Transverse colon (tissue), 4 donors: ENCODE measurements at regions not wholly inside any gene's neighbourhood (a gene's known extent, or its start where the extent isn't known, plus 50 kb on each side); places are given as distances from the start of the nearest gene placed in this dataset.

Experiments
- DNase-seq: peaks from one replicate; pipeline ENCODE4 v3.0.0-alpha.2; 2019
- H3K27ac ChIP-seq, 4 donors: fragments of 200-600 bp; sonication (generic); 2 replicates each; pipeline ENCODE4 v1.5.1; 2016 to 2018; ENCODE audit warnings: inconsistent platforms in 4 of 4
- H3K27me3 ChIP-seq: fragments of 200-600 bp; sonication (generic); 2 replicates; pipeline ENCODE4 v1.5.1; 2017; ENCODE audit warnings: inconsistent platforms
- H3K36me3 ChIP-seq, 4 donors: fragments of 200-600 bp; sonication (generic); 2 replicates each; pipeline ENCODE4 v1.5.1; 2017 to 2019; ENCODE audit warnings: inconsistent platforms in 4 of 4
- H3K4me1 ChIP-seq, 4 donors: fragments of 200-600 bp; sonication (generic); 2 replicates each; pipeline ENCODE4 v1.5.1; 2017 to 2020; ENCODE audit warnings: inconsistent platforms in 4 of 4
- H3K4me3 ChIP-seq, 4 donors: fragments of 200-600 bp; sonication (generic); 1 replicate in 1 of 4; 2 replicates in 3 of 4; pipeline versions ENCODE4 v1.5.1 to v1.6.1; 2017 to 2019; ENCODE audit warnings: inconsistent platforms in 4 of 4
- H3K9me3 ChIP-seq, 2 donors: fragments of 200-600 bp; sonication (generic); 2 replicates each; pipeline ENCODE4 v1.5.1; 2017 to 2019; ENCODE audit warnings: inconsistent platforms in 2 of 2
- CTCF ChIP-seq, 5 experiments: fragments of 200-600 bp in 3 of 5; fragments of 450-650 bp in 2 of 5; sonication (generic) in 3 of 5; IDR thresholded peaks; 1 replicate in 2 of 5; 2 replicates in 3 of 5; pipeline ENCODE4 v1.5.1; 2016 to 2017; ENCODE audit warnings: antibody characterized with exemption in 5 of 5, inconsistent platforms in 3 of 5, mild to moderate bottlenecking in 2 of 5, moderate library complexity in 1 of 5
- EP300 ChIP-seq: sonication (generic); formaldehyde crosslinking; IDR thresholded peaks from one replicate; pipeline ENCODE4 v1.6.1; 2017; ENCODE audit warnings: antibody characterized with exemption, low read depth
- POLR2A ChIP-seq: fragments of 450-650 bp; IDR thresholded peaks from one replicate; pipeline ENCODE4 v1.6.1; 2016; ENCODE audit warnings: antibody characterized with exemption, mild to moderate bottlenecking, moderate library complexity
- POLR2AphosphoS5 ChIP-seq, 3 donors: sonication (generic); formaldehyde crosslinking; IDR thresholded peaks; one replicate each; pipeline ENCODE4 v1.6.1; 2016; ENCODE audit warnings: antibody characterized with exemption in 3 of 3
- WGBS, 2 donors: methylation state at CpG; one replicate each; pipeline ENCODE4 v1.1.5; 2018; ENCODE audit warnings: low coverage in 1 of 2; 5-methylcytosine and 5-hydroxymethylcytosine counted together
- in situ Hi-C, 4 donors: fragments of 200-750 bp; cut with MboI; loops; one replicate each; pipeline versions ENCODE4 v1.15.0 to v1.15.1; 2017; ENCODE audit warnings: low sequenced_read_pairs in 3 of 4, low pct_ligation_motif_present in 1 of 4, low pct_unique_long_range_greater_than_20kb in 1 of 4
- intact Hi-C: fragments of 100-400 bp; cut with DNase I; formaldehyde crosslinking; loops from one replicate; pipeline ENCODE4 v1.15.1; 2023; ENCODE audit warnings: low total_unique reads

GRCh38 chr14:61884711-61885110 is 122.5 kb downstream of the SNAPC1 start:
- H3K27ac ChIP-seq, result no peak overlapping the region
- no peak overlapping the region for H3K4me3 ChIP-seq
- no peaks in the 10 kb centered on the region for H3K27me3 ChIP-seq
- in situ Hi-C loops (loop anchor here in 1 of 4 donors (25.0 kb wide), 1 partner anchor 228 kb away; no protein-coding TSS in a partner anchor), intact Hi-C loops (no loop called here)
- 48 to 58% methylated on average over 2 of the region's 2 CpGs for WGBS, 2 donors
- H3K9me3 ChIP-seq, result no peaks in the 10 kb centered on the region
- no peaks in the 10 kb centered on the region for H3K36me3 ChIP-seq
- no peak for DNase-seq
- no peaks in the 10 kb centered on the region for H3K4me1 ChIP-seq
- TF ChIP-seq CTCF (IDR thresholded peaks at IDR 0.05), result no peak
- no peak for TF ChIP-seq EP300
- TF ChIP-seq POLR2A, result no peak
- TF ChIP-seq POLR2AphosphoS5 (IDR thresholded peaks at IDR 0.05), result no peak

DNA sequence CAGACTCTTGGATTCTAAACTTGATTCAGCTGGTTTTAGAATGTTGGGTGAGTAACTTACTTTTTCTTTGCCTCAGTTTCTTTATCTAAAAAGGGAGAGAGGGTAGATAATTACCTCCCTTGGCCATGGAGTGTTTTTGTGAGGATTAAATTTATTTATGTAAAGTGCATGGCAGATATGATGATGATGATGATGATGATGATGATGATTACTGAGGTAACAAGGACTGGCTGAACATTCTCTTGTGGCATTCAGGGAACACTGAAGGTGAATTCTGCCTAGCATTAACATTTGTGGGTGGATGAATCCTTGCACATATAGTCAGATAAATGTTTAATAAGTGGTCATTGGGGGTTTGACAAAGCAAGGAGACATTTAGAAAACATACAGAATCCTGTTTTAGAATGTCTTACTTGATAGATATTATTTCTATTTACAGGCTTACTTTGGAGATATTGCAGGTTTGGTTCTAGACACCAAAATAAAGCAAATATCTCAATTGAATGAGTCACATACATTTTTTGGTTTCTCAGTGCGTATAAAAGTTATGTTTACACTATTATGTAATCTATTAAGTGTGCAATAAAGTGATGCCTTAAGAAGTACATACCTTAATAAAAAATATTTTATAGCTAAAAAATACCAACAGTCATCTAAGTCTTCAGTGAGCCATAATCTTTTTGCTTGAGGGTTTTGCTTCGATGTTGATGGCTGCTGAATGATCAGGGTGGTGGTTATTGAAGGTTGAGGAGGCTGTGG is 123.2 kb downstream of the SNAPC1 start:
- WGBS, 2 donors, result 73 to 78% methylated on average over 2 of the region's 2 CpGs
- no peak for DNase-seq
- Histone ChIP-seq H3K9me3 (no peaks in the 10 kb centered on the region), H3K36me3 (no peaks in the 10 kb centered on the region), H3K4me1 (no peaks in the 10 kb centered on the region), H3K4me3 (no peak overlapping the region), H3K27ac (no peak overlapping the region), H3K27me3 (no peaks in the 10 kb centered on the region)
- intact Hi-C loops, result no loop called here
- in situ Hi-C loops, result loop anchor here in 1 of 4 donors (25.0 kb wide), 1 partner anchor 227 kb away; no protein-coding TSS in a partner anchor
- no peak for TF ChIP-seq EP300
- no peak for TF ChIP-seq POLR2A
- no peak for TF ChIP-seq CTCF (IDR thresholded peaks at IDR 0.05)
- TF ChIP-seq POLR2AphosphoS5 (IDR thresholded peaks at IDR 0.05), result no peak

DNA sequence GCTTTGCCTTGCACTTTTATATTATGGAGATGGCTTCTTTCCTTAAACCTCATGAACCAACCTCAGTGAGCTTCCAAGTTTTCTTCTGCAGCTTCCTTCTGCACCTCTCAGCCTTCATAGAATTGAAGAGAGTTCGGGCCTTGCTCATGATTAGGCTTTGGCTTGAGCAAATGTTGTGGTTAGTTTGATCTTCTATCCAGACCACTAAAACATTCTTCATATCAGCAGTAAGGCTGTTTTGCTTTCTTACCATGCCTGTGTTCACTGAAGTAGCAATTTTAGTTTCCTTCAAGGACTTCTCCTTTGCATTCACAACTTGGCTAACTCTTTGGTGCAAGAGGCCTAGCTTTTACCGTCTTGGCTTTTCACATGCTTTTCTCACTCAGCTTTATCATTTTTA is 125.4 kb downstream of the SNAPC1 start:
- no peak overlapping the region for H3K27ac ChIP-seq
- H3K9me3 ChIP-seq, result no peaks in the 10 kb centered on the region
- intact Hi-C loops (no loop called here), in situ Hi-C loops (loop anchor here in 1 of 4 donors (25.0 kb wide), 1 partner anchor 225 kb away; no protein-coding TSS in a partner anchor)
- no peak overlapping the region for H3K4me3 ChIP-seq
- no peak for TF ChIP-seq CTCF (IDR thresholded peaks at IDR 0.05)
- TF ChIP-seq POLR2AphosphoS5 (IDR thresholded peaks at IDR 0.05), result no peak
- TF ChIP-seq POLR2A, result no peak
- TF ChIP-seq EP300, result no peak
- H3K4me1 ChIP-seq, result no peaks in the 10 kb centered on the region
- H3K36me3 ChIP-seq, result no peaks in the 10 kb centered on the region
- 78 to 100% methylated on average over 1 to 2 of the region's 2 CpGs for WGBS, 2 donors
- H3K27me3 ChIP-seq, result no peaks in the 10 kb centered on the region
- no peak for DNase-seq

GRCh38 chr14:61889914-61890351 is 127.7 kb downstream of the SNAPC1 start:
- no peak for TF ChIP-seq CTCF (IDR thresholded peaks at IDR 0.05)
- no peak for TF ChIP-seq POLR2A
- no peak for TF ChIP-seq POLR2AphosphoS5 (IDR thresholded peaks at IDR 0.05)
- H3K27me3 ChIP-seq, result no peaks in the 10 kb centered on the region
- 24 to 80% methylated on average over 1 to 4 of the region's 4 CpGs for WGBS, 2 donors
- in situ Hi-C loops, result loop anchor here in 2 of 4 donors (10.0 to 25.0 kb wide), 2 partner anchors 222 to 235 kb away; no protein-coding TSS in a partner anchor
- DNase-seq, result no peak
- no peaks in the 10 kb centered on the region for H3K36me3 ChIP-seq
- no peaks in the 10 kb centered on the region for H3K4me1 ChIP-seq
- H3K27ac ChIP-seq, result no peak overlapping the region
- no peaks in the 10 kb centered on the region for H3K9me3 ChIP-seq
- no peak overlapping the region for H3K4me3 ChIP-seq
- intact Hi-C loops, result no loop called here
